ENCODE measurements at regions not wholly inside any gene's neighbourhood (a gene's known extent, or its start where the extent isn't known, plus 50 kb on each side); places are given as distances from the start of the nearest gene placed in this dataset.

DNA sequence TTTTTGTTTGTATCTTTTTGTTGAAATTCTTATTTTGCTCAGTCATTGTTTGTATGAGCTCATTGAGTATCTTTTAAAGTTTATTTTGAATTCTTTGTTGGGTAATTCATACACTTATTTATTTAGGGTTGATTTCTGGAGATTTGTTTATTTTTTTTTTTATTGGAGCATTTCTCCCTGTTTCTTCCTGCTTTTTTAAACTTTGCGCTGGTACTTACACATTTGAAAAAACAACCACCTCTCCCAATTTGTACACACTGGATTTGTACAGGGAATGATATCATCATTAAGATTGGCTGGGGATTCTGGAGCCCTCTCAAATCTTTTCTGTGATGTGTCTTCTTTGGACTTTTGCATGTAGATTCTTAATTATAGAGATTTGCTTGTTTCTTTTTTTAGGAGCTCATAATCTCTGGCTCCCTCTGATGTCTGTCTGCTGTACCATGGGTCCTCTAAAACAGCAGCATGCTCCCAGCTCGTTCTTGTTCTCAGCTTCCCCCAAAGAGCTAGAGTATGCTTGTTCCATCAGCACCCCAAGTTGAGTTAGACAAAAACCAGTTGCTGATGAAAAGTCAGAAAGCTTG is 310.7 kb downstream of the DUSP10 start:
- Histone ChIP-seq H3K27ac (ENCODE audit: low read length) (0 out of 2 replicates have a peak overlapping the region, but pooled peaks have one; percentile 20), H3K9me3 (ENCODE audit: low read length) (no peaks in the 10 kb centered on the region), H3K79me2 (ENCODE audit: low read length) (no peaks in the 10 kb centered on the region), H3K4me3 (ENCODE audit: low read length) (no peak overlapping the region), H3K9ac (ENCODE audit: low read length) (no peak overlapping the region), H3K4me1 (ENCODE audit: insufficient read depth, low read length) (peaks cover 8% of the 10 kb centered on the region; the same call in 1 of the 2 replicates), H3K36me3 (ENCODE audit: low read depth, low read length) (no peaks in the 10 kb centered on the region), H4K20me1 (ENCODE audit: low read length) (no peaks in the 10 kb centered on the region), H3K4me2 (ENCODE audit: low read length) (no peak overlapping the region), H3F3A (ENCODE audit: low read length, unreplicated experiment) (no peaks in the 10 kb centered on the region), H2AFZ (ENCODE audit: low read length) (no peak overlapping the region), H3K27me3 (ENCODE audit: low read length) (no peaks in the 10 kb centered on the region), H3K9me2 (replicated peaks; ENCODE audit: low read length) (no peaks in the 10 kb centered on the region)
- TF ChIP-seq, protein P1, sequence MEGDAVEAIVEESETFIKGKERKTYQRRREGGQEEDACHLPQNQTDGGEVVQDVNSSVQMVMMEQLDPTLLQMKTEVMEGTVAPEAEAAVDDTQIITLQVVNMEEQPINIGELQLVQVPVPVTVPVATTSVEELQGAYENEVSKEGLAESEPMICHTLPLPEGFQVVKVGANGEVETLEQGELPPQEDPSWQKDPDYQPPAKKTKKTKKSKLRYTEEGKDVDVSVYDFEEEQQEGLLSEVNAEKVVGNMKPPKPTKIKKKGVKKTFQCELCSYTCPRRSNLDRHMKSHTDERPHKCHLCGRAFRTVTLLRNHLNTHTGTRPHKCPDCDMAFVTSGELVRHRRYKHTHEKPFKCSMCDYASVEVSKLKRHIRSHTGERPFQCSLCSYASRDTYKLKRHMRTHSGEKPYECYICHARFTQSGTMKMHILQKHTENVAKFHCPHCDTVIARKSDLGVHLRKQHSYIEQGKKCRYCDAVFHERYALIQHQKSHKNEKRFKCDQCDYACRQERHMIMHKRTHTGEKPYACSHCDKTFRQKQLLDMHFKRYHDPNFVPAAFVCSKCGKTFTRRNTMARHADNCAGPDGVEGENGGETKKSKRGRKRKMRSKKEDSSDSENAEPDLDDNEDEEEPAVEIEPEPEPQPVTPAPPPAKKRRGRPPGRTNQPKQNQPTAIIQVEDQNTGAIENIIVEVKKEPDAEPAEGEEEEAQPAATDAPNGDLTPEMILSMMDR (conservative IDR thresholded peaks at IDR 0.05; ENCODE audit: low read depth, low read length) = peak; percentile 35
- no peak for TF ChIP-seq EZH2 (IDR thresholded peaks at IDR 0.05; ENCODE audit: low read length, unreplicated experiment)
- ChIA-PET CTCF (interaction anchor here (0.6 to 1.0 kb wide), 3 partner anchors 104 to 228 kb away, joined by 3 to 8 read pairs (median 4); no protein-coding TSS in a partner anchor), POLR2A (ENCODE audit: unreplicated experiment) (interaction anchor here (0.6 to 0.9 kb wide), 3 partner anchors 99 to 553 kb away, joined by 3 to 12 read pairs (median 9); no protein-coding TSS in a partner anchor)
- intact Hi-C loops (cut with micrococcal nuclease) = loop anchor here (1.0 to 10.0 kb wide), 3 partner anchors 346 to 552 kb away; partner anchors contain the start of gene HLX
- BruUV-seq (replicated peaks) = no TSS peak
- no peak for DNase-seq
- peak; percentile 38 for ATAC-seq

DNA sequence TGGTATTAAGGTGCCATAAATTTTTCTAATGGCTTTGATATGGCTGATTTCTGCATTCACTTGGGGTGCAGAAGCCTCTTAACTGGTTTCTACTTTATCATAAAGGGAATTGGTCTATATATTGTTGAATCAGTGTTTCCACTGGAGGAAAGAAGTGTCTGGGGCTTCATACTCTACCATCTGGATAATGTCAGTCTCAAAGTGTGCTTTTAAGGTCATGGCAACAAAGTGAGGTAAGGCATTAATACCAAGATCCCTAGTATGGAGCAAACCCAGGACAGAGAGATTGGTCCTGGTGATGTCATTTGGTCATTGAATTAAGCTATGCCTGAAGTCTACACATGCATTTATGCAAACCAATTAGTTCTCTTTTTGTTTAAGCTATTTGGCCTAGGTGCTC is 309.9 kb downstream of the DUSP10 start:
- H3K9me2 ChIP-seq (replicated peaks; ENCODE audit: low read length) = no peaks in the 10 kb centered on the region
- no peaks in the 10 kb centered on the region for H3K79me2 ChIP-seq (ENCODE audit: low read length)
- no peaks in the 10 kb centered on the region for H3K9me3 ChIP-seq (ENCODE audit: low read length)
- no peaks in the 10 kb centered on the region for H3K36me3 ChIP-seq (ENCODE audit: low read depth, low read length)
- intact Hi-C loops (cut with micrococcal nuclease) = loop anchor here (1.0 to 10.0 kb wide), 3 partner anchors 347 to 553 kb away; partner anchors contain the start of gene HLX
- H3K4me3 ChIP-seq (ENCODE audit: low read length) = no peak overlapping the region
- no peaks in the 10 kb centered on the region for H4K20me1 ChIP-seq (ENCODE audit: low read length)
- ChIA-PET CTCF (interaction anchor here (0.6 to 1.0 kb wide), 2 partner anchors 103 to 168 kb away, joined by 3 to 8 read pairs; no protein-coding TSS in a partner anchor), POLR2A (ENCODE audit: unreplicated experiment) (interaction anchor here (0.6 to 0.9 kb wide), 3 partner anchors 98 to 554 kb away, joined by 3 to 12 read pairs (median 9); no protein-coding TSS in a partner anchor)
- peaks cover 8% of the 10 kb centered on the region; the same call in 1 of the 2 replicates for H3K4me1 ChIP-seq (ENCODE audit: insufficient read depth, low read length)
- H3K27me3 ChIP-seq (ENCODE audit: low read length) = no peaks in the 10 kb centered on the region
- H3K4me2 ChIP-seq (ENCODE audit: low read length) = no peak overlapping the region
- ATAC-seq (no peak), DNase-seq (no peak)
- H3K9ac ChIP-seq (ENCODE audit: low read length) = no peak overlapping the region
- no TSS peak for BruUV-seq (replicated peaks)
- H3K27ac ChIP-seq (ENCODE audit: low read length) = no peak overlapping the region
- H3F3A ChIP-seq (ENCODE audit: low read length, unreplicated experiment) = no peaks in the 10 kb centered on the region
- no peak overlapping the region for H2AFZ ChIP-seq (ENCODE audit: low read length)
- TF ChIP-seq EZH2phosphoT487 (IDR thresholded peaks at IDR 0.05; ENCODE audit: borderline replicate concordance, low read length) (no peak), EZH2 (IDR thresholded peaks at IDR 0.05; ENCODE audit: low read length, unreplicated experiment) (no peak)
- TF ChIP-seq, protein P1 (conservative IDR thresholded peaks at IDR 0.05; ENCODE audit: low read depth, low read length) = no peak

DNA sequence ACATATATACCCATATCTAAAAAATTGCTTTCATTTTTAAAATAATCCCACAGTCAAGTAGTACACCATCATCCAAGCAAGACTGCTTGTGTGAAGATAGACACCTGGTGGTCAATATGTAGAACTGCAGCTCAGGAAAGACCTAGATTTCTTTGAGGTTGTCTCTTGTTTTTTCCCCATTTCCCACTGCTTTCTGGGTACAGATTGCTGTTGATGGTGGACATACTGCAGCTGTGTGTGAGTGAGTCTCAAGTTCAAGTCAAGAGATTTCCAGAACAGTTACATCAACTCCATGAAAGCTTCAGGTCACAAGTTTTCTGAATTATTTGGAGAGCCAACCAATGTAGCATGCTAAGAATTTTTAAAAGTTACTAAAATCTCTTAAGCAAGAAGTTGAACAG is 306.4 kb downstream of the DUSP10 start:
- peak overlapping the region; percentile 21; the same call in 1 of the 2 replicates for H3K9ac ChIP-seq (ENCODE audit: low read length)
- H3K36me3 ChIP-seq (ENCODE audit: low read depth, low read length) = no peaks in the 10 kb centered on the region
- H3K9me2 ChIP-seq (replicated peaks; ENCODE audit: low read length) = no peaks in the 10 kb centered on the region
- ATAC-seq (peak; percentile 4), DNase-seq (peak; percentile 84)
- peaks cover 39% of the 10 kb centered on the region for H3K4me1 ChIP-seq (ENCODE audit: insufficient read depth, low read length)
- TF ChIP-seq, protein P1 (conservative IDR thresholded peaks at IDR 0.05; ENCODE audit: low read depth, low read length) = peak; percentile 99
- TF ChIP-seq EZH2 (IDR thresholded peaks at IDR 0.05; ENCODE audit: low read length, unreplicated experiment) = no peak
- no peak for TF ChIP-seq EZH2phosphoT487 (IDR thresholded peaks at IDR 0.05; ENCODE audit: borderline replicate concordance, low read length)
- POLR2A ChIA-PET (ENCODE audit: unreplicated experiment) = no interaction called here
- H3K27me3 ChIP-seq (ENCODE audit: low read length) = no peaks in the 10 kb centered on the region
- intact Hi-C loops (cut with micrococcal nuclease) = loop anchor here (1.0 to 10.0 kb wide), 10 partner anchors 163 to 624 kb away; partner anchors contain the start of gene HLX
- H3K4me3 ChIP-seq (ENCODE audit: low read length) = no peak overlapping the region
- no peak overlapping the region; the same call in 1 of the 2 replicates for H3K27ac ChIP-seq (ENCODE audit: low read length)
- no TSS peak for BruUV-seq (replicated peaks)
- no peak overlapping the region for H3K4me2 ChIP-seq (ENCODE audit: low read length)
- CTCF ChIA-PET = interaction anchor here (0.5 to 1.6 kb wide), 4 partner anchors 134 to 297 kb away, joined by 3 to 10 read pairs (median 5); no protein-coding TSS in a partner anchor
- no peaks in the 10 kb centered on the region for H4K20me1 ChIP-seq (ENCODE audit: low read length)
- no peaks in the 10 kb centered on the region for H3K9me3 ChIP-seq (ENCODE audit: low read length)
- H3F3A ChIP-seq (ENCODE audit: low read length, unreplicated experiment) = peaks cover 12% of the 10 kb centered on the region
- H2AFZ ChIP-seq (ENCODE audit: low read length) = peak overlapping the region; percentile 22
- H3K79me2 ChIP-seq (ENCODE audit: low read length) = no peaks in the 10 kb centered on the region

All from PC-3 (cell line).